ENCODE measurements at regions not wholly inside any gene's neighbourhood (a gene's known extent, or its start where the extent isn't known, plus 50 kb on each side); places are given as distances from the start of the nearest gene placed in this dataset.

DNA sequence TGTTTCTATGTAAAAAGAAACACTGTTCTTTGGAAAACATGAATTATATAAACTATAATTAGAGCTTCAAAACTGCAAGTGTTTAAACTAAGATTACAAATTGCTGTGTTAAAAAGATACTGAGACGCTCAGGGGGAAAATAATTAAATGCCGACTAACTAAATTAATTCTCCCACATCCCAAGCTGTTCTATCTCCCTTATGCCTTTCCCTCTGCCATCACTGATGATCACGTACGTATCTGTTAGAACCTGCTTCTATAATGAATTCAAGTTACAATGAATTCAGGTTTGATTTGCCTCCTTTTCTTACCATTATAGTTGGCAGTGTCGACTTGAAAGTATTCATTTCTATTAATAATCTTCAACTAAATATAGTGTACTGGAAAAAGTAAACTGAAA is 349.9 kb upstream of the CDH6 start:
- no peak for DNase-seq (ENCODE audit: extremely low read depth, insufficient read length)
- TF ChIP-seq, protein P1, sequence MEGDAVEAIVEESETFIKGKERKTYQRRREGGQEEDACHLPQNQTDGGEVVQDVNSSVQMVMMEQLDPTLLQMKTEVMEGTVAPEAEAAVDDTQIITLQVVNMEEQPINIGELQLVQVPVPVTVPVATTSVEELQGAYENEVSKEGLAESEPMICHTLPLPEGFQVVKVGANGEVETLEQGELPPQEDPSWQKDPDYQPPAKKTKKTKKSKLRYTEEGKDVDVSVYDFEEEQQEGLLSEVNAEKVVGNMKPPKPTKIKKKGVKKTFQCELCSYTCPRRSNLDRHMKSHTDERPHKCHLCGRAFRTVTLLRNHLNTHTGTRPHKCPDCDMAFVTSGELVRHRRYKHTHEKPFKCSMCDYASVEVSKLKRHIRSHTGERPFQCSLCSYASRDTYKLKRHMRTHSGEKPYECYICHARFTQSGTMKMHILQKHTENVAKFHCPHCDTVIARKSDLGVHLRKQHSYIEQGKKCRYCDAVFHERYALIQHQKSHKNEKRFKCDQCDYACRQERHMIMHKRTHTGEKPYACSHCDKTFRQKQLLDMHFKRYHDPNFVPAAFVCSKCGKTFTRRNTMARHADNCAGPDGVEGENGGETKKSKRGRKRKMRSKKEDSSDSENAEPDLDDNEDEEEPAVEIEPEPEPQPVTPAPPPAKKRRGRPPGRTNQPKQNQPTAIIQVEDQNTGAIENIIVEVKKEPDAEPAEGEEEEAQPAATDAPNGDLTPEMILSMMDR (IDR thresholded peaks at IDR 0.05; ENCODE audit: insufficient read depth, low read length, poor library complexity, severe bottlenecking) = no peak
- Histone ChIP-seq H3K27me3 (replicated peaks; ENCODE audit: control insufficient read depth, insufficient read depth, low read length) (no peaks in the 10 kb centered on the region), H3K36me3 (ENCODE audit: control insufficient read depth, insufficient read depth, low read length) (no peaks in the 10 kb centered on the region), H3K4me3 (replicated peaks; ENCODE audit: low read depth, low read length) (no peak overlapping the region)

DNA sequence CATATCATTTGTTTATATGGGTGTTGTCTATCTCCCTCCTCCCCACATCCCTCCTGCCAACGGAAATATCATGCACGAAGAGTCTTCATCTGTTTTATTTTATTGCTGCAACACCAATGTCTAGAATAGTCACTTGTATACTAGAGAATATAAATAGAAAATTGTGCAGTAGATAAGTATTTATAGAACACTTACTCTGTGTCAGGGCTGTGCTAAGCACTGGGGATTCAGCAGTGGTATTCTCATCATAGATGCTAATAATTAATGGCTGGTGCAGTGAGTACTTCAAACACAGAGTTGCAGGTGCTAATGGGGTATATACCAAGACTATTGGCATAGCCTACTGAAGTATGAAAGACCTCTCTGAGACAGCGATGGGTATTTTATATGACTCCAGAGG is 353.5 kb upstream of the CDH6 start:
- TF ChIP-seq, protein P1 (IDR thresholded peaks at IDR 0.05; ENCODE audit: insufficient read depth, low read length, poor library complexity, severe bottlenecking) = no peak
- H3K36me3 ChIP-seq (ENCODE audit: control insufficient read depth, insufficient read depth, low read length) = no peaks in the 10 kb centered on the region
- DNase-seq (ENCODE audit: extremely low read depth, insufficient read length) = no peak
- H3K27me3 ChIP-seq (replicated peaks; ENCODE audit: control insufficient read depth, insufficient read depth, low read length) = no peaks in the 10 kb centered on the region
- H3K4me3 ChIP-seq (replicated peaks; ENCODE audit: low read depth, low read length) = no peak overlapping the region

DNA sequence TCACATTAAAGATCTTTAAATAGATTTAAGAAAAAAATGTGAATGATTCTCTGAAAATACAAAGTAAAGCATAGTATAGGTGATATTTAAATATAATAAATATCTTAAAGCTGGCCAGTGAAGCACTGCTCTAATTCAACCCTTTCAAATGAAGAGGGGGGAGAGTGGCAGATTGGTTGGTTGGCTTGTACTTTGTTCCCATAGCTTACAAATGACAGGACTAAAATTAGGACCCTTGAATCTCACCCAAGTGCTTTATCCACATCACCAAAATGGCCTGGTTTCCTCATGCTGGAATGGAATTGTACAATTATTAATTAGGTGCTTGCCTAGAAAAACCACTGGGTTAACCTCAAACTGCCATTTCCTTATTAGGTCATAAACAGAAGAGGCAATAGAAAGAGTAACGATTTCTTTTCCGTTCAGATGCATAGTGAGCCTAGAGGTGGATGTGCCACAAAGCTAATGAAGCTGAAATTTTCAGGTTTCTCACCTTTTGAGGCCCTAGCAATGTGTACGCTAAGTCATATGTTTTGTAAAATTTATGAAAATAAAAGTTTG is 354.5 kb upstream of the CDH6 start:
- Histone ChIP-seq H3K27me3 (replicated peaks; ENCODE audit: control insufficient read depth, insufficient read depth, low read length) (no peaks in the 10 kb centered on the region), H3K36me3 (ENCODE audit: control insufficient read depth, insufficient read depth, low read length) (no peaks in the 10 kb centered on the region), H3K4me3 (replicated peaks; ENCODE audit: low read depth, low read length) (no peak overlapping the region)
- TF ChIP-seq, protein P1 (IDR thresholded peaks at IDR 0.05; ENCODE audit: insufficient read depth, low read length, poor library complexity, severe bottlenecking) = no peak
- DNase-seq (ENCODE audit: extremely low read depth, insufficient read length) = no peak

DNA sequence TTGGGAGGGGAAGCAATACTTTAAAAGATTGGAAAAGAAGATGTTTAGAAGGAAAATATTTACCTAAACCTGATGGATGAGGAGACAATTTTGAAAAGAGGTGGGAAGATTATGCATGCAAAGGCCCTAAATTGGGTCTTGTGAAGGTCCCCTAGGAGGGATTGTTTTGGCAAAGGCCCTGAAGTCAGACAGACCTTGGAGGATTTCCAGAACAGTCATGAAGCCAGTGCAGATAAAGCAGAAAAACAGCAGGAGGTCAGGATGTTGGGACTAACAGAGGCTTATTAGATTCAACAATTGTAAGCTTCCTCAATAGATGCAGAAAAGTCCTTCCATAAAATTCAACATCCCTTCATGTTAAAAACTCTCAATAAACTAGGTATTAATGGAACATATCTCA is 361.0 kb upstream of the CDH6 start:
- TF ChIP-seq, protein P1 (IDR thresholded peaks at IDR 0.05; ENCODE audit: insufficient read depth, low read length, poor library complexity, severe bottlenecking) = no peak
- Histone ChIP-seq H3K36me3 (ENCODE audit: control insufficient read depth, insufficient read depth, low read length) (no peaks in the 10 kb centered on the region), H3K27me3 (replicated peaks; ENCODE audit: control insufficient read depth, insufficient read depth, low read length) (no peaks in the 10 kb centered on the region), H3K4me3 (replicated peaks; ENCODE audit: low read depth, low read length) (no peak overlapping the region)
- no peak for DNase-seq (ENCODE audit: extremely low read depth, insufficient read length)

DNA sequence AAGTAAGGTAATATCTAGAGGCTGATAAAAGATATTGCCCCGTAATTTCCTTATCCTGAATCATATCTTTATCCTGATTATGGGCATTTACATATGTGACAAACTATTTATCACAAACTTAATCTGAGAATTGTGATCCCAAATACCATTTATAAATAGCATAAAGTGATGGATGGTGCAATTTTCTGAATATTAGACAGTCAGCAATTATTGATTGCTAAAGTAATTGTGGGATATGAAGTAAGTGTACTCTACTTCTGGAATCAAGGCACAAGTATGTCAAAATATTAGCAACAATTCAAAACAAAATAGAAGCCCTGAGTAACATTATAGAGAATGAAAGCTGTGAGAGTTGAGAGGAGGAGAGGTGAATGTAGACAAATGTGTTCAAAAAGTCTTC is 361.9 kb upstream of the CDH6 start:
- H3K4me3 ChIP-seq (replicated peaks; ENCODE audit: low read depth, low read length) = no peak overlapping the region
- no peaks in the 10 kb centered on the region for H3K36me3 ChIP-seq (ENCODE audit: control insufficient read depth, insufficient read depth, low read length)
- TF ChIP-seq, protein P1 (IDR thresholded peaks at IDR 0.05; ENCODE audit: insufficient read depth, low read length, poor library complexity, severe bottlenecking) = no peak
- no peak for DNase-seq (ENCODE audit: extremely low read depth, insufficient read length)
- H3K27me3 ChIP-seq (replicated peaks; ENCODE audit: control insufficient read depth, insufficient read depth, low read length) = no peaks in the 10 kb centered on the region

DNA sequence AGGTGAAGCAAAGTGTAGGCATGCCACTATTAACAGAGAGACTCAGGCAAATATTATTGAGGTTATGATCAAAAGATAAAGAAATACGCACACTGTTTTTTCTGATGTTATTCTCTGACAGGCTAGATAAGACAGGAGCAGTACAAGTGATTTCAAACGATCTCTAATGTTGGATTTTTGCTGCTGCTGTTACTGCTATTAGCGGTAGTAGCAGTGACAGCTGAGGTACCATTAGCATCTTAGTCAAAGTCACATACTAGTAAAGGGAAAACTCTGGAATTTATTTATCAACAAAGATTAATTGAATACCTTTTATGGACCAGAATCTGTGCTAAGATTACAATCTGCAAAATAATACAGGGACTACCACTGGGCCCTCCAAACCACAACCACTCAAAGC is 362.4 kb upstream of the CDH6 start:
- no peaks in the 10 kb centered on the region for H3K36me3 ChIP-seq (ENCODE audit: control insufficient read depth, insufficient read depth, low read length)

More for the DNA sequence above, 362.4 kb upstream of the CDH6 start:
- H3K4me3 ChIP-seq (replicated peaks; ENCODE audit: low read depth, low read length) = no peak overlapping the region
- DNase-seq (ENCODE audit: extremely low read depth, insufficient read length) = no peak
- H3K27me3 ChIP-seq (replicated peaks; ENCODE audit: control insufficient read depth, insufficient read depth, low read length) = no peaks in the 10 kb centered on the region
- TF ChIP-seq, protein P1 (IDR thresholded peaks at IDR 0.05; ENCODE audit: insufficient read depth, low read length, poor library complexity, severe bottlenecking) = no peak

All from GM06990 (cell line).